Fibroblast of skin of right quadriceps (primary cell): ENCODE measurements at regions not wholly inside any gene's neighbourhood (a gene's known extent, or its start where the extent isn't known, plus 50 kb on each side); places are given as distances from the start of the nearest gene placed in this dataset.

Source experiments
- DNase-seq: peaks from one replicate; pipeline ENCODE4 v3.0.0-alpha.2; 2013

DNA sequence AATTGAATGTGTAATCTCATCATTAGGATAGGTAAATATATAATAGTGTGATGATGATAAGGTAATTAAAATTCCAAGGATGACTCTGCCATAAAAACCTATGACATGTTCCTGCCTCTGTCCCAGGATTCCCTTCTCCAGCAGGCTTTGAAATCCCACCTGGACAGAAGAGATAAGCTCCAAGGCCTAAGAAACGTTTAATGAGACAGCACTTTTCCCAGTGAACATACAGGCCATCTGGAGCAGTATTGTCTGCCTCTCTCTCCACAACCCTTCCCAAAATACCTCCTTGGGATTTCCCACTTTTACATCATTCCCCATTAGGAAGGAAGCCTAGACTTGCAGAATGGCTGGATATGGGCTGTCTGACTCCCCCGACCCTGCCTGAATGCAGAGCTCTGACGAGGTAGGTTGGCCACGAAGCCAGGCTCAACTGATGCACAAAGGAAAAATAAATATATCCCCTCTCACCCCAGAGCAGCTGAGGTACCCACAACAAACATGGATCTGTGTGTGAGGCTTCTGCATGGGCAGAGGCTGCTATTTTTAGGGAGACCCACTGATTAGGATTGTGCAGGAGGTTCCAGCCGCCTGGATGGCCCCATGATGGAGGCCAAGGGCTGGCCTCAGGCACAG lies 71.0 kb downstream of the TMPRSS5 start:
- no peak for DNase-seq

DNA sequence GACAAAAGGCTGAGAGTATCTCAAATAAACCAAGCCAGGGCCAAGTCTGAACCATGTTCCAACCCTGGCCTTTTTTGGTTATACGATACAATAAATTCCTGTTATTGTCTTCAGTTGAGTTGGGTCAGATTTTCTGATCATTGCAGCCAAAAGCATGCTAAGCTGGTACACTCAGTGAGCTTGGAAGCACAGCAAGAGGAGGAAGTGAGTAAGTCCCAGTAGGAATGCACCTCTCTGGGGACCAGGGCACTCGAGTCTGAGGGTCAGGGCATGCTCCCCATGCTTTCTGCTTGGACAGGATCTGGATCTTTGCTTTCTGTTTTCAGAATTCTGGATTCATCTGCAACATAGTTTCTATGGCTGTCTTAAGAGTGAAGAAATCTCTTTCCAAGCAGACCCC lies 73.1 kb downstream of the TMPRSS5 start:
- DNase-seq = peak; percentile 50

DNA sequence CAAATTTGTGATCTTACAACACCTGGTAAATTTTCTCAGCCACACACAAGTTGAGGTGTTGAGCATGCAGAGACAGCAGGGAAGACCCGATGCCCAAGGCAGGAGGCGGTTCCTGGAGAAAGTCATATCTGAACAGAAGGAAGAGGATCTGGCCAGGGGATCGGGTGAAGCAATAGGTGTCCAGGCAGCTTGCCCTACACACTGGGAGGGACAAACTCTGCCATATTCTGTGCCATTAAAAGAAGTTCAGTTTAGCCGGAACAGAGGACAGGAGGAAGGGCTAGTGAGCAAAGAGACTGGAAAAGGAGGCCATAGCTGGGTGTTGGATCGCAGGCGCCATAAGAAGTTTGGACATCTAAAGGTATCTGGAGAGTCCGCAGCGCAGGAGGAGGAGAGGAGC lies 76.5 kb downstream of the TMPRSS5 start:
- DNase-seq = no peak

DNA sequence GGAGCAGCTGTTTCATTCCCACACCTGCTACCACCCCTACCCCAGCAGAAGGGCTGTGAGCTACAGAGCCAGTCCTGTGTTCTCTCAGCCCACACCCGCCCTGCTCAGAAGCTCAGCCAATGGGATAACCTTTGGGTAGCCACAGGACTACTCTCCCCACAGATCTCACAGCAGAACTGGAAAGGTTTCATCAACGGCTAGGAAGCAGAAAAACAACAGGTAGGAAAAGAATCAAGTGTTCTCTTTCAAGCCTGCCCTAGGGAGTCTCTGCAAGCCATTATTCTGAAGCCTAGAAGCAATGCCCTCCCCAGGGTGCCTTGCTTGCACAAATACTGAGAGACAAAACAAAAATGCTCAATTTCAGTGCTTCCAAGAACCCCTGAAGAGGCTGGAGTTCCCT lies 77.2 kb downstream of the TMPRSS5 start:
- DNase-seq = no peak

DNA sequence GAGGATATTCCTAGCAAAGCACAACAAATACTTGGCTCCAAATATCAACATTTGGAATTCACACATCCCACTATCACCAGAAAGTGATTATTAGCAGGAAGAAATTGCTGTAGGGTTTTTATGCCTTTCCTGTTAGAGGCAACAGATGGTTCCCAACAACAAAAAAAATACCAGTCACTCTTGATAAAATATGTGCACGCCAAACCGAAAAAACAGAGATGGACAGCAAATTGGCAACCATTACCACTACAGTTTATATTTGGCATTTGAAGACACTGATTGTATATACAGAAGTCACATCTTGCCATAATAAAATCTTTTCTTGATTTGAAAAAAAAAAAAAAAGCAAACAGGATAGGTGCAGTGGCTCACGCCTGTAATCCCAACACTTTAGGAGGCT lies 78.2 kb downstream of the TMPRSS5 start:
- no peak for DNase-seq

DNA sequence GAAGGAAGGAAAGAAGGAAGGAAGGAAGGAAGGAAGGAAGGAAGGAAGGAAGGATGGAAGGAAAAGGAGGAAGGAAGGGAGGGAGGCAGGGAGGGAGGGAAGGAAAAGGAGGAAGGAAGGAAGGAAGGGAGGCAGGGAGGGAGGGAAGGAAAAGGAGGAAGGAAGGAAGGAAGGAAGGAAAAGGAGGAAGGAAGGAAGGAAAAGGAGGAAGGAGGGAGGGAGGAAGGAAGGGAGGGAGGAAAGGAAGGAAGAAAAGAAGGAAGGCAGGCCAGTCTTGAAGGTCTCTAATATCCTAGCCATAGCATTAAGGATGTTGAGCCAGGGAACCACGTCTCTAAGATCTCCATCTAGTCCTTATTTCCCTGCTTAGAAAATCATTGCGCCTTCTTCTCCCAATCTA lies 78.8 kb downstream of the TMPRSS5 start:
- DNase-seq = no peak

DNA sequence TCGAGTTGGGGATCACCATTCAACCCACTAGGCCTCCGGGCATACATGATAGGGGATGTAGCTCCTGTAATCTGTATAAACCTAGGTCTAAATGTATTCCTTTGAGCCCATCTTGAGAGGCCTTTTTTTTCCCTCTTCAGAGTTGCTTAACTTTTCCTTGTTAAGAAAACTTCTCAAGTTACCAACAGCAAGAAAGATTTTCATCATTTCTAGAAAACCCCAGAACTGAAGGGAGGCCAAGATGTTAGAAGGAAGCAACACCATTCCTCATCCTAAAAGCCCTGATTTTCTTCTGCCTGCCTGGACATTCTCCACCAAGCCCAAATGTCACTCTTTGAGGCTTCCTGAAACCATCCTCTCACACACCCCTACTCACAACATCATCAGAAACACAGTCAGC lies 79.4 kb downstream of the TMPRSS5 start:
- no peak for DNase-seq

DNA sequence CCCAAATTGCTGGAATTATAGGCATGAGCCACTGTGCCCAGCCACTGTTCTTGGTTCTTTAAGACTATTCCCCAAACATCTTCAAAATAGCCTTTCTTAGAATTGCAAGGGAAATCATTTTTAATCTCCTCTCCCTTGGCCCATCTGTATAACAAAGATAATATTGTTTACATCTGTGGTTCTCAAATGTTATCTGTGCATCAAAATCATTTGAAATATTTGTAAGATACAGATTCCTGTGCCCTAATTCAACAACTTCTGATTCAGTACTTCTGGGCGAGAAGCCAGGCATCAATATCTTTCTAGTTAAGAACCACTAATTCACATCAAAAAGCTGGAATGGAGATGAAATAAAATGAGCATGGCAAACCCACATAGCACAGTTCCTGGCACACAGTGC lies 83.0 kb downstream of the TMPRSS5 start:
- DNase-seq = peak; percentile 38

DNA sequence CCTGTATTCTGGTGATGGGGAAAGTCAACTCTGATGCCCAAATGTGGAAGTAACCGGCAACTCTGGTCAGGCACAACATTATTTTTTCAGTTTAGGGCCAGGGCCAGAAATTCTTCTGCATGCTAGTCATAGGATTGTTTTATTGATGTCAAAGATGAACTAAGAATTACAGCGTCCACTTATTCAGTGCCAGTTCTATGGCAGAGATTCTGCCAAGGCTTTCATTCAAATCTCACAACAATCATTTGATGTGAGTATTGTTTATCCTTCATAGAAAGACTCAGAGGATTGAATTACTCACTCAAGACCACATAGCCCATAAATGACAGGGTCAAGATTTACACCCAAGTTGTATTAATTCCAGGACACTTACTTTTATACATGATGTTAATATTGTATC lies 87.7 kb downstream of the TMPRSS5 start:
- DNase-seq = peak; percentile 56

DNA sequence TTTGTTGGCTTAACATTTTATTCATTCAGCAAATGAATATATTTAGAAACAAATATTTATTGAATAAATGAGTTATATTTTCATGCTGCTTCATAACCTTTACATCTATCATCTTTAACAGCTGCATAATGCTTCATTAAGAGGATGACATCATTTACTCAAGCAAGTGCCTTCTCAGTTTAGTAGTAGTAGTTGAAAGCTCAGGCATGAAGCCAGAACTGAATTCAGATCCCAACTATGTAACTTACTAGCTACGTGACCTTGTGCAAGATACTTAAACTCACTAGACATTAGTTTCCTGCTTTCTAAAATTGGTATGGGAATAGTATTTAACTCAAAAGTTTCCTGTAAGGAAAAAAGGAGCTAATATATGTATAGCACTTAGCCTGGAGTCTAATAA lies 90.3 kb downstream of the TMPRSS5 start:
- peak; percentile 59 for DNase-seq

DNA sequence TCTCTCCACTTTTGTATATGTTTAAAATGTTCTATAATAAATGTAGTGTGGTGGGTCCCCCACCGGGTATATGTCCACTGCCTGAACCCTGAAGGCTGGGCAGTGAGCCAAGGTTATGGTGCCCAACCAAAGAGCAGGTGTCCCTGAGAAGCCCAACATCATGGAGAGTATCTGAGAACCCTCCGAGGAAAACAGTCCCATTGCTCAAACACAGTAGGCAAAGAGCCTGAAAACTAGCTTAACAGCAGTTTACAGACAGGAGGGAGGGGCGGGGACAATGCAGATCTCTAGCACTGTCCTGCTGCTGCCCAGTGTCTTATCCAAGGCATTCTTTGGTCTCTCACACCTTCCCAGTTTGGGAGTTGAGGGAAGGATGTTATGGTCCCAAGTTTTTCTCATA lies 91.0 kb downstream of the TMPRSS5 start:
- DNase-seq = no peak

DNA sequence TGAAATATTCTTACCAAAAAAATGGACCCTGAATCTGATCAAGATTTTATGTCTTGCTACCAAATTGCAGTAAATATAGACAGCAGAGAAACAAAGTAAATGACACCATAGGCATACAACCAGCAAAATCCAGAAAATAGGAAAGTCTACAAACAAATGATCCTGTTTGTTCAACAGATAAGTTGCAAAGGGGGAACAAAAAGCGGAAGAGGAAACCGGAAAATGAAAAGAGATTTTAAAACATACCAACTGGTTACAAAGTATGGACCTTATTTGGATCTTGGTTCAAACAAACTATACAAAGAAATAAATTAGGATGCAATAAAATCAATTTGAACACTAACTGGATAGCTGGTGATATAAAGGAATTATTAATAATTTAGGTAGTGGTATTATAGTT lies 92.0 kb downstream of the TMPRSS5 start:
- no peak for DNase-seq

DNA sequence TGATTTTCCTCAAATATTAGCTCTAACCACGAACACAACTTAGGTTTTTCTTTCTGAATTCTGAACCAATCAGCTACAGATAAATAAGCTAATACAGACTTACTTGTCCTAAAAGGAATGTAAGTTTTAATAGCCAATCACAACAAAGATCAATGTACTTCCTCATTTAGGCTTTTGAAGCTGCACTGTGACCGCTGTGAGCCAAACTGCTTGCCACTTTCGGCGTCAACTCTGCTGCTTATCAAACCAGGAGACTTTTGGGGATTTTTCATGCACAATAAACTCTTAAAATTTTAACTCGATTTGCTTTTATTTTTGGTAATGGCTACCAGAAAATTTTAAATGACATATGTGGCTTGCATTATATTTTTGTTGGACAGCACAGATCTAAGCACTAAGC lies 92.5 kb downstream of the TMPRSS5 start:
- no peak for DNase-seq

DNA sequence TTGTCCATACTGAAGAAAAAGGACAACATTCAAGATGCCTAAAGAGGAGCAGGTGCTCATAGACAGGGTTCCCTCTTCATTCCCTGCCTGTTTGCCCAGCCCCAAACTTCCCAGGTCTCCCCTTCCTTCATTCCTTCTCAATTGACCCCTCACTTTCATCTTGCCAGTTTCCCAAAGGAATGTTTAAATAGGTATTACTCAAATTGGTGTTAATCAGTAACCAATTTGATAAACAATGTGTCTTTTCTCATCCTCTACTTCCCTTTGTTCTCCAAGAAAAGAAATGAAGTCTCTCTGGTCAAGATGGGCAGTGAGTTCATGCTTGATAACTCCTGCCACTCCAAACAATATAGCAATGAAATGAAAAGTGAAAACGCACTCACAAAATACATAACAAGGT lies 101.9 kb downstream of the TMPRSS5 start:
- no peak for DNase-seq

DNA sequence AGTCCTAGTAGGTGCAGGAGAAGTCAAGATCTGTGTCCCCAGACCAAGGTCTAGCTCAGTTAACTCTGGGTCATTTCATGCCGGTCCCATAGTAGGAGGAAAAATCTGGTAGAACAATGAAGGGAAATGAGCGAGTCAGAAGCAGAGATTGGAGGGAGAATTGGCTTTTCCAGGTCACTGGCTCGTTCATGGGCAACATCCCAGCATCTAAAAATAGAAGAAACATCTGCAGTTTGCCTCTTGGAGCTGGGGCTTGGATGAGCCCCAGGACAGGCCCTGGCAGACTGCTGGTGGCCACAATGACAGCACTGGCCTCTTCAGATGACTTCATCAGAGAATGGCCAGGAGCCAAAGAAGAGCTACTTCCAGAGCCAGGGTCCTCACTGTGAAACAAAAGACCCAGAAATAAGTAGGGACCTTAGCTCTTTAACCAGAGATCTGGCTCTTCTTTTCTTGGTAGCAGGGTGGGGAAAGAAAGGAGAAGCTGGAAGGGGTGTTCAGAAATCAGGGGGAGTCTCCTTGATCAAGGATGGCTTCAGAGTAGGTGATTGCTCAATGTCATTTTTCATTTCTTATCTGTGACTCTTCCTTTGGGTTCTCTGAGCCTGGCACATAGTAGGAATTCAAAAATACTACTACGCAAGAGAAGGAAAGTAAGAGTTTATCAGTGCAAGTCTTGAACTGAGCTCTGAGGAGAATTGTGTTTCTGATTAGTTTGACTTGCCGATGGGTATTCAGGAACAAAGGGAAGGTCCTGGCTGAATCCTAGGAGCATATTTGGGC lies 102.6 kb downstream of the TMPRSS5 start:
- peak; percentile 23 for DNase-seq

DNA sequence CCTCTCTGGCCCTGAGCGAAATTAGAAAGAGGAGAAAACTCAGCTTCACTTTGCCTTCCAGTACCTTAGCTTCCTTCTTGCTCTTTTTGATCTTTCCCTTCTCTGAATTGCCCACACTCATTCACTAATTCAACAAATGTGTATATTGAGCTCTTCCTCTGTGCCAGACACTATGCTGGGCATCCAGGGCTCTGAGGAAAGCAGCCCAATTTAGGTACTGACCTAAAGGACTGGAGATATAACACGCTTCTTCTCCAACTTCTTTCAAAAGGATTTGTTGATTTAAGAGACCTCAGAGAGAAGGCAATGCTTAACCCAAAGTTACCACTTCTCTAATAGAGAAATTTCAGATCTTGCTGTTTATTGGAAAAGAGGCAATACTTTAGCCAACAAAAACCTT lies 103.6 kb downstream of the TMPRSS5 start:
- no peak for DNase-seq

DNA sequence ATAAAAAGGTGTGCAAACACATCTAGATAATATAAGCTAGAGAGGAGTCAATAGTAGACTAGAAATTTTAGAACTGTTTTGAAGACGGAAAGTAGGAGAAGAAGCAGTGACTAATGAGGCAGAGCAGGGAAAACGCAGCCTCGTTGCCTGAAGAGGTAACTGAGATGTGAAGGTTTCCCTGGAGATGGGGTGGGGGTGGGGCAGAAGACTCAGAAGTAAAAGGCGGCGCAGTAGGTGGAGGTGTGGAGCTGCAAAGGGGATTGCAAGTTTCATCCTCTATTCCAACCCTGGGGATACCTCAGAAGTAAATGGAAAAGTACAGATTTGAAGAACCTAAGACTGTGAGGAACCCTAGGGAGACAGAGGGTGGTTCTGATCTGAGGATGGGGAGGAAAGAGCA lies 109.5 kb downstream of the TMPRSS5 start:
- DNase-seq = no peak

DNA sequence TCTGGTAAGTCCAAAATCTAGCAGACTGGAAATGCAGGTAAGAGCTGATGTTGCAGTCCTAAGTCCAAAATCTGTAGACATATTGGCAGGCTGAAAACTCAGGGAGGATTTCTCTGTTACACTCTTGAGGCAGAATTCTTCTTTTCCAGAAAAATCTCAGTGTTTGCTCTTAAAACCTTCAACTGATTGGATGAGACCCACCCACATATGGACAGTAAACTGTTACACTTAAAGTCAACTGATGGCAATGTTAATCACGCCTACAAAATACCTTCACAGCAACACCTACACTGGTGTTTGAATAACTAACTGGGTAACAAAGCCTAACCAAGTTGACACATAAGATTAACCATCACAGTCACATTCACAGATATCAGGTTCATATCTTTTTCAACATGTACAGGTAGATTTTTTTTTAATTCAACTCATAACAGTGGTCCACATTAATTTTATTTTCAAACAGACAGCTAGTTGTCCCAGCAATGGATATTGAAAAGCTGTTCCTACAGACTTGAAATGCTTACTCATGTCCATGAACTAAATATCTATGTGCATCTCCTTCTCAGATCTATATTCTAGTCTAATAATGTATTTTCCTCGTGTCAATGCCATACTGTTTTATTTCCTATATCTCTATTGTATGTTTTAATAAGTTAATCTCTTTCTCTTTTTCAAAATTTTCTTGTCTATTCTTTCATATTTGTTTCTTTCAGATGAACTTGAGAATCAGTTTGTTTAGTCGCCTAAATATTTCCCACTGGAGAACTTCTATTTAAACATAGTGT lies 110.1 kb downstream of the TMPRSS5 start:
- no peak for DNase-seq

DNA sequence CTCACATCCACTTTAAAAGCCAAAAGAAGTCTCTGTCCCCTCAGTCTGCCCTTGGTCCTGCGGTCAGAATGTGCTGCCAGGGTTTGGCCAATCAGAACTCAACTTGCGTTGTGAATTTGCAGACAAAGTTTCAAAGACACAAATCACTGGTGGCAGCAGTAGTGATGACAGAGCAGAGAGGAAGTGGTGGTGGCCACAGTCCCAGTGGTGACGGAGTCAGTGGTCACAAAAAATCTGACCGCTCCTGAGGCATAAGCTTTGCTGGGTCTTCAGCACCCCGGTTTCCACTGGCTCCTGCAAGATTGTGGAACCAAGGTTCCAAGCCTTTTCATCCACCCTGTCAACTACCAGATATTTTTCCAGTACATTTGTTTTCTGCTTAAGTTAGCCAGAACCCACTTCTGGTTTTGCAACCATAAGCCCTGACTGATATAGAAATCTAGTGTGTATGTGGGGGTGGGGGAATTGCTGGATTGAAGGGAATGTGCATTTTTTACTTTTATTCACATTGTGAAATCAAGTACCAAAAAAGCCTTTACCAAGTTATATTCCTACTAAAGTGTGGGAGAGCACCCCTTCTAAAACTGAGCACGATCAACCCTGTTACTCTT lies 112.3 kb downstream of the TMPRSS5 start:
- DNase-seq = peak; percentile 30

DNA sequence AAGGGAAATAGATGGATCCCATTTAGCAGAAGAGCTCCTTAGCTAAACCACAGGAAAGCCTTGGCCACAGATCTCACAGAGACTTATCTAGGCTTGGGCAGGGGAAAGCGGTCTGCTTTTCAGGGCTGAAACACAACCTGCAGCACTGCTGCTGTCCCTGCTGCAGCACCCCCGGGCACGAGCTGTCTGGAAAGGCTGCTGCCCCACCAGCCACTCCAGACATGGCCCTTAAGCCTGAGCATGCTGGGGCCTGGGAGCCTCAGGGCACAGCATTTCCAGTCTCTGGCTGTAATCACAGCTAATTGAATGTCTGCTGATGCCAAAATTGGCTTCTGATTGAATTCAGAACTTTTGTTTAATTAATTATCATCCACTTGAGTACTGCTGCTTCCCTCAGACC lies 115.0 kb downstream of the TMPRSS5 start:
- DNase-seq = no peak

DNA sequence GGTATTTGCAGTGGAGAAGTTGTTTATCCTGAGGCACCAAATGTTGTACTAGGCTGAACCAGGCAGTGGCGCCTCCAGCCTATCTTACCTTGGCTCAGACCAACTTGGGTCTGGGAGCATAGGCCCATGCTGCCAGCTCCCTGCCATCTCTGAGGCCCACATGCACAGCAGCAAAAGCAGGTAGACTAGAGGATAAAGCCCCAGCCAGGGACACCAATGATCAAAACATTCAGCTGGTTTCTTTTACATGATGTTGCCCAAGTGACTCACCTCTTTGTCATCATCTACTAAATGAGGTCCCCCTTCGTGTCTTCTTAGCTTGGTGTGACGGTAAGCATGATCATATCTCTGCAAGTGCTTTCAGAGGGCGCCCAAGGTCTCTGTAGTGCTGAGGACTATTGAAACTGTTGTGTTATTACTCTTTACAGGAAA lies 112.1 kb upstream of the DRD2 start:
- DNase-seq = peak; percentile 40

DNA sequence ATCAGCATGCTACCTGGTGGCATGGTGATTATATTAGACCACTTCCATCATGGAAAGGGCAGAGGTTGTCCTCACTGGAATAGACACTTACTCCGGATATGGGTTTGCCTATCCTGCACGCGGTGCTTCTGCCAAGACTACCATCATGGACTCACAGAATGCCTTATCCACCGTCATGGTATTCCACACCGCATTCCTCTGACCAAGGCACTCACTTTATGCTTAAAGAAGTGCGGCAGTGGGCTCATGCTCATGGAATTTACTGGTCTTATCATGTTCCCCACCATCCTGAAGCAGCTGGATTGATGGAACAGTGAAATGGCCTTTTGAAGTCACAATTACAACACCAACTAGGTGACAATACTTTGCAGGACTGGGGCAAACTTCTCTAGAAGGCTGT lies 109.2 kb upstream of the DRD2 start:
- DNase-seq = no peak

DNA sequence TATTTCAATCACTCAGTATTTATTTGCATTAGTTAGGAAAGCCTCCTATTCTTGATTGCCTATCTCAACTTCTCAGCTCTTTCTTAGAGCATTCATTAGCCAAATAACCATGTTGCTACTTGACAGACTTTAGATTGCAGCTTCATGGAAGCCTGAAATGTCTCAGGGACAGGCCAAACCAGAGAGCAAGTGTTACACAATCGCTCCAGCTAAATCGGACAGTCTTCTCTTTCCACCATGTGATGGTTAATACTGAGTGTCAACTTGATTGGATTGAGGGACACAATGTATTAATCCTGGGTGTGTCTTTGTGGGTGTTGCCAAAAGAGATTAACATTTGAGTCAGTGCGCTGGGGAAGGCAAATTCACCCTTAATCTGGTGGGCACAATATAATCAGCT lies 106.5 kb upstream of the DRD2 start:
- no peak for DNase-seq
